ENCODE measurements at regions not wholly inside any gene's neighbourhood (a gene's known extent, or its start where the extent isn't known, plus 50 kb on each side); places are given as distances from the start of the nearest gene placed in this dataset.

- no peak for DNase-seq (ENCODE audit: low read depth in 1 of 2, low spot score in 1 of 2)
- Histone ChIP-seq H3K27me3 (ENCODE audit: insufficient read depth, poor library complexity, severe bottlenecking) (no peaks in the 10 kb centered on the region), H3K4me3 (replicated peaks; ENCODE audit: insufficient read depth, low read length) (no peak overlapping the region), H3K27ac (replicated peaks) (no peak overlapping the region)
- TF ChIP-seq REST (IDR thresholded peaks at IDR 0.05; ENCODE audit: insufficient replicate concordance, low read depth), result no peak
- TF ChIP-seq GABPA (IDR thresholded peaks at IDR 0.05; ENCODE audit: low read depth), result no peak
- no peak for TF ChIP-seq POLR2AphosphoS5 (IDR thresholded peaks at IDR 0.05; ENCODE audit: low read depth)
- TF ChIP-seq SPI1 (IDR thresholded peaks at IDR 0.05; ENCODE audit: borderline replicate concordance, low read depth), result no peak
Measured at GRCh38 chr15:62896969-62897486, 145.5 kb upstream of the TPM1 start.

GRCh38 chr15:62897634-62898033 lies 144.9 kb upstream of the TPM1 start:
- no peak for DNase-seq (ENCODE audit: low read depth in 1 of 2, low spot score in 1 of 2)
- TF ChIP-seq POLR2AphosphoS5 (IDR thresholded peaks at IDR 0.05; ENCODE audit: low read depth) (no peak), SPI1 (IDR thresholded peaks at IDR 0.05; ENCODE audit: borderline replicate concordance, low read depth) (no peak)
- H3K27ac ChIP-seq (replicated peaks), result no peak overlapping the region
- no peaks in the 10 kb centered on the region for H3K27me3 ChIP-seq (ENCODE audit: insufficient read depth, poor library complexity, severe bottlenecking)
- no peak overlapping the region for H3K4me3 ChIP-seq (replicated peaks; ENCODE audit: insufficient read depth, low read length)

- no peak overlapping the region for H3K4me3 ChIP-seq (replicated peaks; ENCODE audit: insufficient read depth, low read length)
- H3K27ac ChIP-seq (replicated peaks), result peak overlapping the region; percentile 79; the same call in 1 of the 2 replicates
- DNase-seq (ENCODE audit: low read depth in 1 of 2, low spot score in 1 of 2), result no peak
- TF ChIP-seq SPI1 (IDR thresholded peaks at IDR 0.05; ENCODE audit: borderline replicate concordance, low read depth) (no peak), POLR2AphosphoS5 (IDR thresholded peaks at IDR 0.05; ENCODE audit: low read depth) (no peak)
- no peaks in the 10 kb centered on the region for H3K27me3 ChIP-seq (ENCODE audit: insufficient read depth, poor library complexity, severe bottlenecking)
Measured at GRCh38 chr15:62899090-62899493, 143.5 kb upstream of the TPM1 start.

- Histone ChIP-seq H3K27ac (replicated peaks) (peak overlapping the region; percentile 79), H3K27me3 (ENCODE audit: insufficient read depth, poor library complexity, severe bottlenecking) (no peaks in the 10 kb centered on the region), H3K4me3 (replicated peaks; ENCODE audit: insufficient read depth, low read length) (no peak overlapping the region)
- TF ChIP-seq CTCF (IDR thresholded peaks at IDR 0.05; ENCODE audit: insufficient read depth, low read length) (no peak), GABPA (IDR thresholded peaks at IDR 0.05; ENCODE audit: low read depth) (no peak), SPI1 (IDR thresholded peaks at IDR 0.05; ENCODE audit: borderline replicate concordance, low read depth) (no peak), REST (IDR thresholded peaks at IDR 0.05; ENCODE audit: insufficient replicate concordance, low read depth) (no peak), POLR2AphosphoS5 (IDR thresholded peaks at IDR 0.05; ENCODE audit: low read depth) (no peak)
- DNase-seq (ENCODE audit: low read depth in 1 of 2, low spot score in 1 of 2), result peak; percentile 22 to 52
Measured at GRCh38 chr15:62900071-62900802, 142.3 kb upstream of the TPM1 start.

- Histone ChIP-seq H3K4me3 (replicated peaks; ENCODE audit: insufficient read depth, low read length) (no peak overlapping the region), H3K27me3 (ENCODE audit: insufficient read depth, poor library complexity, severe bottlenecking) (peaks cover 7% of the 10 kb centered on the region), H3K27ac (replicated peaks) (peak overlapping the region; percentile 79)
- TF ChIP-seq POLR2AphosphoS5 (IDR thresholded peaks at IDR 0.05; ENCODE audit: low read depth) (no peak), CTCF (IDR thresholded peaks at IDR 0.05; ENCODE audit: insufficient read depth, low read length) (no peak), SPI1 (IDR thresholded peaks at IDR 0.05; ENCODE audit: borderline replicate concordance, low read depth) (no peak), REST (IDR thresholded peaks at IDR 0.05; ENCODE audit: insufficient replicate concordance, low read depth) (no peak), GABPA (IDR thresholded peaks at IDR 0.05; ENCODE audit: low read depth) (no peak)
- no peak for DNase-seq (ENCODE audit: low read depth in 1 of 2, low spot score in 1 of 2)
Measured at GRCh38 chr15:62901087-62901486, 141.5 kb upstream of the TPM1 start.
